Thyroid gland (tissue), 4 donors: ENCODE measurements at regions not wholly inside any gene's neighbourhood (a gene's known extent, or its start where the extent isn't known, plus 50 kb on each side); places are given as distances from the start of the nearest gene placed in this dataset.

Experiments used
- DNase-seq, 2 donors: peaks; one replicate each; pipeline ENCODE4 v3.0.0-alpha.2; 2019
- H3K27ac ChIP-seq, 3 donors: fragments of 200-600 bp; sonication (generic); 1 replicate in 2 of 3; 2 replicates in 1 of 3; pipeline ENCODE4 v1.5.1; 2016 to 2019; ENCODE audit warnings: mild to moderate bottlenecking in 1 of 3, moderate library complexity in 1 of 3
- H3K27me3 ChIP-seq: fragments of 200-600 bp; sonication (generic); one replicate; pipeline ENCODE4 v1.5.1; 2019
- H3K36me3 ChIP-seq, 2 donors: fragments of 200-600 bp; sonication (generic); one replicate each; pipeline ENCODE4 v1.5.1; 2016 to 2019
- H3K4me1 ChIP-seq, 2 donors: fragments of 200-600 bp; sonication (generic); one replicate each; pipeline ENCODE4 v1.5.1; 2017 to 2019
- H3K4me3 ChIP-seq, 3 donors: fragments of 200-600 bp; sonication (generic); replicated peaks in 1 of 3; 1 replicate in 2 of 3; 2 replicates in 1 of 3; pipeline ENCODE4 v1.5.1; 2016; ENCODE audit warnings: mild to moderate bottlenecking in 1 of 3
- H3K9me3 ChIP-seq: fragments of 200-600 bp; sonication (generic); one replicate; pipeline ENCODE4 v1.5.1; 2017
- CTCF ChIP-seq, 6 experiments: fragments of 200-600 bp in 3 of 6; fragments of 450-650 bp in 3 of 6; sonication (generic) in 3 of 6; IDR thresholded peaks; one replicate each; pipeline ENCODE4 v1.5.1; 2016 to 2019; ENCODE audit warnings: antibody characterized with exemption in 6 of 6, mild to moderate bottlenecking in 2 of 6, inconsistent platforms in 1 of 6, moderate library complexity in 1 of 6
- POLR2A ChIP-seq, 2 donors: fragments of 450-650 bp; IDR thresholded peaks; one replicate each; pipeline ENCODE4 v1.6.1; 2017; ENCODE audit warnings: antibody characterized with exemption in 2 of 2, mild to moderate bottlenecking in 2 of 2, moderate library complexity in 1 of 2
- WGBS, 2 donors: methylation state at CpG; one replicate each; pipeline ENCODE4 v1.1.5; 2017; 5-methylcytosine and 5-hydroxymethylcytosine counted together
- intact Hi-C: fragments of 100-400 bp; cut with DNase I; formaldehyde crosslinking; loops from one replicate; pipeline ENCODE4 v1.15.1; 2023

GRCh38 chr4:62344474-62344873 lies 1144.3 kb downstream of the ADGRL3 start:
- intact Hi-C loops = no loop called here
- H3K27me3 ChIP-seq = no peaks in the 10 kb centered on the region
- WGBS, 2 donors = 67 to 77% methylated on average over 4 of the region's 4 CpGs
- H3K36me3 ChIP-seq = no peaks in the 10 kb centered on the region
- H3K4me3 ChIP-seq = no peak overlapping the region
- H3K4me1 ChIP-seq = no peaks in the 10 kb centered on the region
- TF ChIP-seq CTCF (IDR thresholded peaks at IDR 0.05) = no peak
- no peak for TF ChIP-seq POLR2A (IDR thresholded peaks at IDR 0.05)
- H3K27ac ChIP-seq = no peak overlapping the region
- DNase-seq = no peak
- no peaks in the 10 kb centered on the region for H3K9me3 ChIP-seq

GRCh38 chr4:62342346-62342745 lies 1142.2 kb downstream of the ADGRL3 start:
- H3K4me3 ChIP-seq = no peak overlapping the region

GRCh38 chr4:62328526-62328925 lies 1128.4 kb downstream of the ADGRL3 start:
- H3K27ac ChIP-seq = no peak overlapping the region
- WGBS, 2 donors = 92 to 93% methylated on average over 2 of the region's 2 CpGs
- DNase-seq = no peak
- H3K27me3 ChIP-seq = no peaks in the 10 kb centered on the region
- no peaks in the 10 kb centered on the region for H3K4me1 ChIP-seq
- no peaks in the 10 kb centered on the region for H3K9me3 ChIP-seq
- no peak overlapping the region for H3K4me3 ChIP-seq
- no peak for TF ChIP-seq POLR2A (IDR thresholded peaks at IDR 0.05)
- no peak for TF ChIP-seq CTCF (IDR thresholded peaks at IDR 0.05)
- intact Hi-C loops = no loop called here
- H3K36me3 ChIP-seq = no peaks in the 10 kb centered on the region

More at GRCh38 chr4:62342346-62342745, 1142.2 kb downstream of the ADGRL3 start:
- Histone ChIP-seq H3K36me3 (no peaks in the 10 kb centered on the region), H3K27me3 (no peaks in the 10 kb centered on the region), H3K9me3 (no peaks in the 10 kb centered on the region), H3K4me1 (no peaks in the 10 kb centered on the region), H3K27ac (no peak overlapping the region)
- intact Hi-C loops = no loop called here
- no peak for TF ChIP-seq CTCF (IDR thresholded peaks at IDR 0.05)
- no peak for TF ChIP-seq POLR2A (IDR thresholded peaks at IDR 0.05)
- no peak for DNase-seq

GRCh38 chr4:62327612-62328297 lies 1127.6 kb downstream of the ADGRL3 start:
- H3K9me3 ChIP-seq = no peaks in the 10 kb centered on the region

More at GRCh38 chr4:62327612-62328297, 1127.6 kb downstream of the ADGRL3 start:
- no peak for DNase-seq
- WGBS, 2 donors = 55 to 62% methylated on average over 1 of the region's 1 CpG
- TF ChIP-seq POLR2A (IDR thresholded peaks at IDR 0.05) = no peak
- no peak for TF ChIP-seq CTCF (IDR thresholded peaks at IDR 0.05)
- H3K4me1 ChIP-seq = no peaks in the 10 kb centered on the region
- H3K4me3 ChIP-seq = no peak overlapping the region
- H3K36me3 ChIP-seq = no peaks in the 10 kb centered on the region
- intact Hi-C loops = no loop called here
- no peak overlapping the region for H3K27ac ChIP-seq
- H3K27me3 ChIP-seq = no peaks in the 10 kb centered on the region
